Sigmoid colon (tissue), 4 donors: ENCODE measurements at regions not wholly inside any gene's neighbourhood (a gene's known extent, or its start where the extent isn't known, plus 50 kb on each side); places are given as distances from the start of the nearest gene placed in this dataset.

ENCODE experiments used
- EP300 ChIP-seq, 4 donors: sonication (generic); formaldehyde crosslinking; IDR thresholded peaks; one replicate each; pipeline ENCODE4 v1.6.1; 2017; ENCODE audit warnings: antibody characterized with exemption in 4 of 4
- POLR2A ChIP-seq, 2 donors: fragments of 450-650 bp; IDR thresholded peaks; one replicate each; pipeline ENCODE4 v1.6.1; 2016; ENCODE audit warnings: antibody characterized with exemption in 2 of 2, mild to moderate bottlenecking in 2 of 2, moderate library complexity in 2 of 2

DNA sequence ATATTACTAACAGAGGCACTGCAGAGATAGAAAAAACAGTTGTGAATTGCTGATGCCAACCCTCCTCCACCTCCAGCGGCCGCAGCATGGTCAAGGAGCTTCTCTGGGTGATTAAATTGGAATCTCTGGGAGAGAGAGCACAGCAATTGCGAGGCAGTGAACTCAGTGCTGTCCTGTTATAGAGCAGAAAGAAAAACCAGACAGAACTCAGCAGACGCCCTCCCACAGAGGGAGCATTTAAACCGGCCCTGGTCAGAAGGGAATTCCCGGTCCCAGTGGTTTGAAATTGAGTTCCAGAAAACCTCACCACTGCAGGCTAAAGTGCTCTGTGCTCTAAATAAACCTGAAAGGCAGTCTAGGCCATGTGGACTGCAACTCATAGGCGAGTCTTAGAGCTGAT, 175.4 kb downstream of the SQOR start:
- TF ChIP-seq POLR2A (IDR thresholded peaks at IDR 0.05) (no peak), EP300 (IDR thresholded peaks at IDR 0.05) (no peak)
